Smooth muscle cell (in vitro differentiated cells): ENCODE measurements at regions not wholly inside any gene's neighbourhood (a gene's known extent, or its start where the extent isn't known, plus 50 kb on each side); places are given as distances from the start of the nearest gene placed in this dataset.
A peak's percentile ranks its signal among the peaks of the same experiment; 100 is the strongest.

ENCODE experiments used
- DNase-seq: peaks from one replicate; lab custom pipeline; 2025; ENCODE audit not compliant: unreplicated experiment; lab: John Stamatoyannopoulos, UW
- H2AFZ ChIP-seq: fragments of 200-600 bp; sonication (generic); 2 replicates; pipeline ENCODE4 v1.6.0; 2016; ENCODE audit warnings: antibody characterized with exemption, low read depth, mild to moderate bottlenecking
- H3F3A ChIP-seq: fragments of 200-600 bp; sonication (generic); 2 replicates; pipeline ENCODE4 v1.6.0; 2017; ENCODE audit warnings: antibody characterized with exemption, low read depth
- H3K27ac ChIP-seq: fragments of 200-600 bp; sonication (generic); 2 replicates; pipeline ENCODE4 v1.5.1; 2016; ENCODE audit warnings: low read depth, mild to moderate bottlenecking
- H3K27me3 ChIP-seq: fragments of 200-600 bp; sonication (generic); 2 replicates; pipeline ENCODE4 v1.6.1; 2016; ENCODE audit warnings: low read depth, mild to moderate bottlenecking
- H3K36me3 ChIP-seq: fragments of 200-600 bp; sonication (generic); 2 replicates; pipeline ENCODE4 v1.5.1; 2016; ENCODE audit warnings: low read depth
- H3K4me1 ChIP-seq: fragments of 200-600 bp; sonication (generic); 2 replicates; pipeline ENCODE4 v1.5.1; 2016; ENCODE audit warnings: low read depth
- H3K4me2 ChIP-seq: fragments of 200-600 bp; sonication (generic); 2 replicates; pipeline ENCODE4 v1.6.0; 2016; ENCODE audit warnings: mild to moderate bottlenecking
- H3K4me3 ChIP-seq: fragments of 200-600 bp; sonication (generic); 2 replicates; pipeline ENCODE4 v1.5.1; 2016; ENCODE audit warnings: mild to moderate bottlenecking
- H3K79me2 ChIP-seq: fragments of 200-600 bp; sonication (generic); 2 replicates; pipeline ENCODE4 v1.6.0; 2016; ENCODE audit warnings: low read depth, mild to moderate bottlenecking
- H3K9ac ChIP-seq: fragments of 200-600 bp; sonication (generic); 2 replicates; pipeline ENCODE4 v1.6.0; 2016; ENCODE audit warnings: low read depth
- H3K9me3 ChIP-seq: fragments of 200-600 bp; sonication (generic); replicated peaks from 2 replicates; pipeline ENCODE4 v1.5.1; 2016; ENCODE audit warnings: low read depth
- H4K20me1 ChIP-seq: fragments of 200-600 bp; sonication (generic); 2 replicates; pipeline ENCODE4 v1.6.0; 2016; ENCODE audit warnings: low read depth
- WGBS: methylation state at CpG from one replicate; pipeline ENCODE4 v1.1.7; 2016; ENCODE audit warnings: low lambda C conversion rate; 5-methylcytosine and 5-hydroxymethylcytosine counted together
- TF ChIP-seq, protein P1 (sequence below): fragments of 200-600 bp; sonication (generic); IDR thresholded peaks from 2 replicates; pipeline ENCODE4 v1.5.1; 2017; ENCODE audit warnings: borderline replicate concordance, mild to moderate bottlenecking, antibody characterized with exemption; ENCODE audit not compliant: insufficient read depth, poor library complexity, severe bottlenecking

DNA sequence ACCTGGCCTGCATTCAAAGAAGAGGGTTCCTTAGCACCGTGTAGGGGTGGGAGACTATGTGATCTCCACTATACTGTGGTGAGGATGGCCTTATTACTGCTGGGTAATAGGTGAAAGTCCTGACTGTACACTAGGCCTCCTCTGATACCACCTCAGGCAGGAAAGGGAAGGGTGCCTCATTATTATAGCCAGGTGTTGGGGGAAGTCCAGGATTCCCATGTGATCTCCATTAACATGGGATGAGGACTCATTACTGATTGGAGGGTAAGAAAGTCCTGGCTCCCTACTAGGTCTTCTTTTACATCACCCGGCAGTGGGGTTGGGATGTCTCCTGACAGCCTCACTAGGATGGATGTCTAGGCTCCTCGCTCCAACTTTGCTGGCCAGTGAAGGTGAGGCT, 252.1 kb downstream of the LRIG3 start:
- Histone ChIP-seq H3K4me2 (no peak overlapping the region), H2AFZ (peak overlapping the region; percentile 31), H4K20me1 (no peaks in the 10 kb centered on the region), H3K79me2 (no peaks in the 10 kb centered on the region), H3F3A (no peaks in the 10 kb centered on the region), H3K4me3 (no peak overlapping the region), H3K27ac (peak overlapping the region; percentile 53), H3K27me3 (no peaks in the 10 kb centered on the region), H3K36me3 (no peaks in the 10 kb centered on the region), H3K4me1 (peaks cover 5% of the 10 kb centered on the region), H3K9ac (no peak overlapping the region), H3K9me3 (no peaks in the 10 kb centered on the region)
- TF ChIP-seq, protein P1, sequence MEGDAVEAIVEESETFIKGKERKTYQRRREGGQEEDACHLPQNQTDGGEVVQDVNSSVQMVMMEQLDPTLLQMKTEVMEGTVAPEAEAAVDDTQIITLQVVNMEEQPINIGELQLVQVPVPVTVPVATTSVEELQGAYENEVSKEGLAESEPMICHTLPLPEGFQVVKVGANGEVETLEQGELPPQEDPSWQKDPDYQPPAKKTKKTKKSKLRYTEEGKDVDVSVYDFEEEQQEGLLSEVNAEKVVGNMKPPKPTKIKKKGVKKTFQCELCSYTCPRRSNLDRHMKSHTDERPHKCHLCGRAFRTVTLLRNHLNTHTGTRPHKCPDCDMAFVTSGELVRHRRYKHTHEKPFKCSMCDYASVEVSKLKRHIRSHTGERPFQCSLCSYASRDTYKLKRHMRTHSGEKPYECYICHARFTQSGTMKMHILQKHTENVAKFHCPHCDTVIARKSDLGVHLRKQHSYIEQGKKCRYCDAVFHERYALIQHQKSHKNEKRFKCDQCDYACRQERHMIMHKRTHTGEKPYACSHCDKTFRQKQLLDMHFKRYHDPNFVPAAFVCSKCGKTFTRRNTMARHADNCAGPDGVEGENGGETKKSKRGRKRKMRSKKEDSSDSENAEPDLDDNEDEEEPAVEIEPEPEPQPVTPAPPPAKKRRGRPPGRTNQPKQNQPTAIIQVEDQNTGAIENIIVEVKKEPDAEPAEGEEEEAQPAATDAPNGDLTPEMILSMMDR, result no peak
- DNase-seq, result no peak
- 95% methylated on average over 3 of the region's 3 CpGs for WGBS

DNA sequence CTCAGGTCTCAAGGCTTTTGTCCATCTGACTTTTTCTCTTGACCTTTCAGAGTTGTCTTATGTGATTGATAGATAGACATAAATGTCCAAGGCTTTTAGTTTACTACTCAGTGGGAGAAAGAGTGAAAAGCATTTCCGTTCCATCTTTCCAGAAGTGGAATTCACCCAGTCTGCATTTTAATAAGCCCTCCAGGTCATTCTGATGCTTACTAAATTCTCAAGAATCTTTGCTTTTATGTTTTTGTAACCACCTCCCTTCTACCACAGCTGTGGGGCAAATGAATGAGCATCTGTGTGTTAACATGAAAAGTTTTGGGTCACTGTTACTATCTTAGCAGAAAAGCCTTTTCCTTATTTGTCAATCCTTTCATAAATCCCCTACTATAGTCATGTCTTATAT, 251.4 kb downstream of the LRIG3 start:
- DNase-seq, result no peak
- H4K20me1 ChIP-seq, result no peaks in the 10 kb centered on the region

DNA sequence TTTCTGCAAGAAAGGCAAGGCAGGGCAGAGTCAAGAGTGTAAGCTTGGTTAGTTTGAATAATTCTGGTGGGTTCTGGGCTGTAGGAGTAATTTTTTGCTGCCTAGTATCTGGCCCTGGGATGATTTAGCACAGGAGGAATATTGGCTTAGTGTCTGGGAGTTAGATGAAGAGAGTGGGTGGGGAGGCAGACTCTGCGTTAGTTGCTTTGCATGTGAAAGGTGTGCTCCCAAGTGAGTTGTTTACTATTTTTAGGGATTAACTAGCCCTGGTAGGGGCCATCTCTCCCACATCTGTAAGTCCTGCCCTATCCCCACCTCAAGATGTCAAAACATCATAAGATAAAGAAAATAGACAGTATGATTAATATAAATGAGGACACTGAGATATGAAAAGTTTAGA, 249.7 kb downstream of the LRIG3 start:
- no peaks in the 10 kb centered on the region for H4K20me1 ChIP-seq
- DNase-seq, result no peak
- no peaks in the 10 kb centered on the region for H3K79me2 ChIP-seq
- H3K27ac ChIP-seq, result no peak overlapping the region
- H3F3A ChIP-seq, result no peaks in the 10 kb centered on the region
- 65% methylated on average over 1 of the region's 1 CpG for WGBS
- TF ChIP-seq, protein P1, result no peak
- H2AFZ ChIP-seq, result no peak overlapping the region
- no peaks in the 10 kb centered on the region for H3K27me3 ChIP-seq
- no peaks in the 10 kb centered on the region for H3K36me3 ChIP-seq
- H3K4me2 ChIP-seq, result no peak overlapping the region
- no peak overlapping the region for H3K4me3 ChIP-seq
- no peak overlapping the region for H3K9ac ChIP-seq
- H3K4me1 ChIP-seq, result peaks cover 5% of the 10 kb centered on the region
- H3K9me3 ChIP-seq, result no peaks in the 10 kb centered on the region

More for the DNA sequence above, 251.4 kb downstream of the LRIG3 start:
- Histone ChIP-seq H3K4me2 (peak overlapping the region; percentile 19), H3K27me3 (no peaks in the 10 kb centered on the region), H3K36me3 (no peaks in the 10 kb centered on the region), H3K9me3 (no peaks in the 10 kb centered on the region), H3F3A (no peaks in the 10 kb centered on the region), H3K27ac (peak overlapping the region; percentile 53), H3K9ac (no peak overlapping the region), H3K79me2 (no peaks in the 10 kb centered on the region), H3K4me3 (no peak overlapping the region), H2AFZ (no peak overlapping the region), H3K4me1 (peaks cover 5% of the 10 kb centered on the region)
- WGBS, result 42% methylated on average over 1 of the region's 1 CpG
- TF ChIP-seq, protein P1, result no peak

DNA sequence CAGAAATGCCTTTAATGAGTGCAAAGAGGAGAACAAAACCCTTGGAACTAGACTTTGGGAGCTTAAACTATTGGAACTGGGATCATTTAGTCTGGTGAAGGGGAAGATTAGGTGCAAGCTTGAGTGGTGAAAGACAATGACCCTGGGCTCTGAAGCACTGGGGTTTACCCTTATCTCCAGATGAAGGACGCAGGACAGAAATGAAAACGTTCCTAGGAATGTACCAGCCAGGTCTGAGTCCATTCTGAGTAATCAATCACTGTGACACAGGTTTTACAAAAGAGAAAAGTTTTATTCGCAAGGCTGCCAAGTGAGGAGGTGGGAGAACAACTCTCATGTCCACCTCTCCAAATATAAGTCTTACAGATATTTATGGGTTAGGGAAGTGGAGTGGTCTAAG, 249.1 kb downstream of the LRIG3 start:
- Histone ChIP-seq H3K27ac (no peak overlapping the region), H3K9me3 (no peaks in the 10 kb centered on the region), H3K27me3 (no peaks in the 10 kb centered on the region), H3K9ac (no peak overlapping the region), H3K4me3 (no peak overlapping the region), H3F3A (no peaks in the 10 kb centered on the region), H3K4me2 (no peak overlapping the region), H2AFZ (no peak overlapping the region), H3K79me2 (no peaks in the 10 kb centered on the region), H4K20me1 (no peaks in the 10 kb centered on the region), H3K4me1 (peaks cover 5% of the 10 kb centered on the region), H3K36me3 (no peaks in the 10 kb centered on the region)
- WGBS, result 69% methylated on average over 3 of the region's 3 CpGs
- TF ChIP-seq, protein P1, result no peak
- DNase-seq, result no peak
